Renal cortical epithelial cell (primary cell): ENCODE measurements at regions not wholly inside any gene's neighbourhood (a gene's known extent, or its start where the extent isn't known, plus 50 kb on each side); places are given as distances from the start of the nearest gene placed in this dataset.

Source experiments
- DNase-seq: peaks from one replicate; pipeline ENCODE4 v3.0.0-alpha.2; 2011; ENCODE audit warnings: low read depth

DNA sequence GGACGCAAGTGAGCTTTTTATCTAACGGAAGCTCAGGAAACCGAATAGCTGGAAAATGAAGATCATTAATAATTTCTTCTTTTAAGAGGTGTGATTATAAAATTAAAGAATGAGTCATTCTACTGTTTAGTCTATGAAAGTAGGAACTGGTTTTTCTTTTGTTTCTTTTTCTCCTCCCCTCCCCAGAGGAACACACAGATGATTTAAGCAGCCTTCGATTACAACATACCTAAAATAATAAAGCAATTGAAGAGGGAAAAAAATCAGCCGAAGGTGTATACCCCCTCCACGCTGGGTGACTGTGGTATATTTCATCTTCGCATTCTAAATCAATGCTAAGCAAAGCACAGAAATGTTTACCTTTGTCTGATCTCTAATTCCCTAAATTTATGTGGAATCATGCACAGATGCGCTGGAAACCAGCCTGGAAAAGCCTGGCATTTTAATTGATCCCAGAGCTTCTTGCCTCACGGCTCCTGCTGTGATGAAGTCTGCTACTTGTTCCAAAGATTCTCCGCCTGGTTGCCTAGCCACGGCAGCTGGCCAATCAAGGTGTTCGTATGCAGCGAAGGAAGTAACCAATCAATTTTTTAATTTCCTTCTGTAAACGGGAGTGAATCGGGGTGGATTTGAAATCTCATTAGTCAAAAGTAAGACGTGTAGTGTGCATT lies 133.9 kb downstream of the FANCF start:
- peak; percentile 69 for DNase-seq

DNA sequence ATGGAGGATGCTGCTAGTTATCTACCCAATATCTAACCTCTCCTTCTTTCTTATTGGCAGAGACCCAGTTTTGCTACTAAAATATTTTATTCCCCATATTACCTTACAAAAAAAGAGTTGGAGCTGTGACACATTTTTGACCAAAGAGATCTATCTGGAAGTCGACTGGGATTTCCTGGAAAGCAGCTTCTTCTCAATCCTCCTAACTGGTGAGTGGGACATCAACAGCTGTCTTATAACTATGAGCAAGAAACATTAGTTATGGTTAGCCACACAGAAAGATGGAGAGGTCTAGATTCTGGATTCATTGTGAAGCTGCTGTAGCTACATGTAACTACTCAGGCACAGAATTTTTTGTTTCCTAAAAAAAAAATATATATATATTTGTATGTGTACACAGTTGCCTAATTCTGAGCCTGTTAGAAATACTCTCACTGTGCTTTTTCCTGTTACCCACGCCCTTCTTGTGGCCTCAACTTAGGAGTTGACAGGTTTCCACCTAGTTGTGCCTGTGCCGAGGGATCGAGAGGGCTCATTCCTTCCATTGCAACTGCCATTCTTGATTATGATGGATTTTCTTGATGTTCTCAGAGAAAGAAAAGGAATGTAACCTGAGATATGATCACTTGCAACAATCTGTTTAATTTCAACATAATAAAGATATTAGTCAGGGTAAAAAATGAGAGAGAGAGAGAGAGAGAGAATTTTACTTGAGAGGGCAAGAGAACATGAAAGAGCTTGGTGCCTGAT lies 142.0 kb downstream of the SLC17A6 start:
- DNase-seq: no peak

DNA sequence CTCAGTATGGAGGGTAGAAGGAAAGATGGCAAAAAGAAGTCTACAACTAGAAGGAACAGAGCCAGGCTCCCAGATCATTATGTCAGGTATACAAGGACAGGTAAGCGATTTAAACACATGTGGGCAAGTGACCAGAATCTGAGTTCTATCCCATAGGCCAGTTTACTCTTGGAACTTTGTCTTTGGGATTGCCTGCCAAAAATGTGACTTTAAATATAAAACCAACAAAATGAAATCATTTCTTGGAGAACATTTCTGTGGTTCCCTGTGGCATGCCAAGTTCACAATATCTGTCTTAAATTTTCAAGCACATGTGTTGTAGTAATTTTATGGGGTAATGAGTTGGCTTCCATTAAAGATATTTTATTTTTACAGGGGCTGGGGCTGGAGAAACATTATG lies 141.0 kb downstream of the SLC17A6 start:
- DNase-seq: no peak

DNA sequence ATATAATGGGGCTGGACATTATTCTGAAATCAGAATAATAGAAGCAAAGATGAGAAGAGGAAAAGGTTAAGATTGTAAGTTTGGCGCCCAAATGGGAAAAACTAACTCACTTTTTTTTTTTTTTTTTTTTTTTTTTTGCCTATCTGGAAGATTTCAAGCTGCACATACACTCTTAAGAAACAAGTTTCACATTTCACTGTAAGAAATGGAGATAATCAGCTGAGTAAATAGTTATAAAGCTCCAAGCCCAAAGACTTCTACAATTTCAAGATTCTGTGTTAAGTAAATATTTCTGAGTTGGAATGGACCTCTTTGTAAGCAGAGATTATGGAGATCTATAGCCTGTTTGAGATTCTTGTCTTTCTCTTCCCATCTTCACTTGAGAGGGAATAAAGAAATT lies 140.0 kb downstream of the SLC17A6 start:
- no peak for DNase-seq

- DNase-seq: peak; percentile 33
These were observed 139.1 kb downstream of the SLC17A6 start for GRCh38 chr11:22477312-22477711.

DNA sequence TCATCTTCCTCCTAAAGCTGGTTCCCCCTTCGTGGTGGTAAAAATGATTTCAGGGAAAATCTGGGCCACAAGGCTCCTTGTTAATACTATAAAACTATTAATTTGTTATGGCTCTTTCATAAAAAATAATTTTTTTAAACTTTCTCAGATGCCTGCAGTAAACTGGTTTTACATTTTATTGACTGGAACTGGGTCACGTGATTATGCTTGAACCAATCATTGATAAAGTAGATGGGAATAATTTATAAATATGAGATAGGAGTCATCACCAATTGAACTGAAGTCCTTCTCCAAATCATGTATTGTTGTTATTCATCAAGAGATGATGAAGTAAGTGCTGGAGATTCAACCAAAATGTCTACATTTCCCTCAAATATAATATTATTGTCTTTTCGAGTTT lies 138.4 kb downstream of the SLC17A6 start:
- DNase-seq: no peak

DNA sequence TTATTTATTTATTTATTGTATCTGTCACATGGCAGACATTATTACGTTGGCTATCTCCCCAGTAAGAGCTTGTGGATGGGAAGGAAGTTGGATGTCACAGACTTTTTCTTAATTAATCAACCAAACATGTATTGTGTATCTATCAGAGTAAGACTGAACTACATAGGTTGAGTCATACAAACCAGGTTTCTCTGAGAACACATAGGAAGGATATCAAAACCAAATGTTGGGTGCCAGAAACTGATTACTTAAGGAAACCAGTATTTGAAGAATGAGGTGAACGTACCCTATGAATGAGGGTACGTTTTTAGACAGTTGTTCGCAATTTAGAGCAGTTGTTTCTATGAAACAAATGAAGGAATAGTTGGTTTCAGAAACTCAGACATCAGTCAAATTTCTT lies 136.4 kb downstream of the SLC17A6 start:
- no peak for DNase-seq

- no peak for DNase-seq
These were observed 135.4 kb downstream of the SLC17A6 start for GRCh38 chr11:22473586-22473985.

GRCh38 chr11:22472306-22472705 lies 134.1 kb downstream of the SLC17A6 start:
- no peak for DNase-seq

DNA sequence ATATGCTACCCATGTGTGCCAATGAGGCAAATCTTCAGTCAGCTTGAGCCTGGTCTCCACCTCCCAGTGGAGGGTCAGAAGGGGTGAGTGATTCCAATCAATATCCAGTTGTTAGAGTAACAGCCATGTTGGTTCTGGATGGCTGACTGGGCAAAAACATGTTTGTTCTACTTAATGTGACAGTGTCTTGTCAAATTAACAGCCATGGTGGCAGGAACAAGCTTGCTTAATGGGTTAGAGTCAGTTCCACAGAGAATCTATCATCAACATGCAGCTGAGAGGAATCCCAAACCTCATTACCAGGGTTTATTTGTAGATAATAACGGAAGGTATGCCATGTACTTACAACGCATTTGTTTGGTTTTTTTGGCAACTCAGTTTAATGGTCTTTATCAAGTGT lies 133.2 kb downstream of the SLC17A6 start:
- DNase-seq: no peak

GRCh38 chr11:22467741-22468140 lies 129.6 kb downstream of the SLC17A6 start:
- DNase-seq: no peak

DNA sequence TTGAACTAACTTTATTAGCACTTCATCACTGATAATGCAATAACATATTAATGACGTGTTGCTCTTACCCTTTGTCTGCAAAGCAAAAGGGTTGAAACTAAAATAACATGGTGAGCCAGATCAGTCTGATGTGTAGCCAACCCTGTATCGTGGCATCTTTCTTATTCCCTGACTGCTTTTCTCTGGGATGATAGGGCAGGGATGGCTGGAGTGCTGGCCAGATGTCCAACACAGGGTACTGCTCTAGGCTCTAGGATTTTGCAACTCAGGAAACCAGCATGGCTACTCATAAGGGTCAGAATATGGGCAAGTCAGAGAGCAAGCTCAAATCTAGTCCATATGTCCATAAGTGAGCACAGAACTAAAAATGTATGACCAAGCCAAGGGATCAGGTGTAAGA lies 129.1 kb downstream of the SLC17A6 start:
- DNase-seq: no peak

GRCh38 chr11:22466809-22467208 lies 128.6 kb downstream of the SLC17A6 start:
- peak; percentile 73 for DNase-seq

GRCh38 chr11:22466351-22466750 lies 128.2 kb downstream of the SLC17A6 start:
- no peak for DNase-seq

DNA sequence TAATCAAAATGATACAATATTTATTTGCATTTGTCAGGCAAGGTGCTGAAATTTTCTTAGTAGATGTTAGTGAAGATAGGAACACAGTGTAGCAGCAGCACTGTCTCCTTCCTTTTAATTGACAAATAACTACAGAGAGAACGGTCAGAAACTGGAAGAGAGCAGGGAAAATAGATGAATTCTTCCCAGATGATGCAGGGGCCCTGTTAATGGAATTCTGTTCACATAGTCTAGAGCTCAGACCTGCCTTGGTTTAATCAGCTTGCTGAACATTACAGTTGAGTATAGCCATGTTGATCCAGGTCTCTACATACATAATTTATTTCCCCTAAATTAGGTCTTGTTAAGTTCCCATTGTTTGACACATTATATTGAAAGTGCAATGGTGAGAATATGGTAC lies 127.4 kb downstream of the SLC17A6 start:
- DNase-seq: no peak

- no peak for DNase-seq
These were observed 123.4 kb downstream of the SLC17A6 start for GRCh38 chr11:22461626-22462025.

DNA sequence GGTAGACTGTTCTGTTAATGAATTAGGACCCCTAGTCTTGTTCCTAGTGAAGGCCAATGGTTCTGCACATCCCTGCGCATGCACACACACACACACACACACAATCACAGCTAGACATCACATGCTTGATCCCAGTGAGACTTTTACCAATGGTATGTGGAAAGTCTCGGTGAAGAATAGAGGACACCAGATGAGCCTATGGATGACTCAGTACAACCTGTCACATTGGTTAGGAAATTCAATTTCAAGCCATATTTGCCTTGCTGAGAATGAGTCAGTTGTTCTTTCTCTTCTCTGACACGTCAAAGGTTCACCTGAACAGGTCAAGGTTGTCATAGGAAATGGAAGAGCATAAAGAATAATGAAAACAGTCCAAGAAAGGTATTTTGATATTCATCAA lies 122.0 kb downstream of the SLC17A6 start:
- no peak for DNase-seq

DNA sequence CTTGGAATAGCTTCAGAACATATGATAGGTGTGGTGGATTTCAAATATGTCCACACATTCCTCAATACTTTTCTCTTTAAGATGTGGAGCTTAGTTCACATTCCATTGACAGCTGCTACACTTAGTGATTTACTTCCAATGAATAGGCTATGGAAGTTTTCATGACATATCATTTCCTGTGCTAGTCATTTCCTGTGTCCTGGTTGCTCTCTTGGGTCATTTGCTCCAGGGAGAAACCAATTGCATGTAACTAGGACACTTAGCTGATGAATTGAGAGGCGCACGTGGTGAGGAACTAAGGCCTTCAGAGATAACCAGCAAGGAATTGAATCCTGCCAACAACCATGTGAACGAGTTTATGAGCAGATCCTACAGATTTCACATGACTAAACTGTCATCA lies 120.9 kb downstream of the SLC17A6 start:
- peak; percentile 37 for DNase-seq

DNA sequence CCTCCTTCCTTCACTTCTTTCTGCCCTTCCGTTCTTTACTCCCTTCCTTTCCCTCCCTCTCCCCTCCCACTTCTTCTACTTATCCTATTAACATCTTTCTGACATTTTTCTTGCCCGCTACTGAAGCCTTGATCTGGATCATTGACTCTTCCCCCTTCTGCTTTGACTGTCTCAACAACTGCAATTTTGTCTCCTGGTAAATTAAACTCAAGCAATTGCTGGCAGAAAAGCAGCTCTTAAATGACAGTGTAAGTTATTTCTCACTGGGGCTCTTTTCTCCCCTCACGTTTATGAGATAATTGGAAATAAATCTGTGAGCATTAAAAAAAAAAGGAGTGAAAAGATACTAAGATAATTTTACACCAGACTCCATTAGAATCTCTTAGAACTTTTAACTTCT lies 120.0 kb downstream of the SLC17A6 start:
- DNase-seq: no peak

- DNase-seq: no peak
These were observed 119.0 kb downstream of the SLC17A6 start for GRCh38 chr11:22456993-22457762.

DNA sequence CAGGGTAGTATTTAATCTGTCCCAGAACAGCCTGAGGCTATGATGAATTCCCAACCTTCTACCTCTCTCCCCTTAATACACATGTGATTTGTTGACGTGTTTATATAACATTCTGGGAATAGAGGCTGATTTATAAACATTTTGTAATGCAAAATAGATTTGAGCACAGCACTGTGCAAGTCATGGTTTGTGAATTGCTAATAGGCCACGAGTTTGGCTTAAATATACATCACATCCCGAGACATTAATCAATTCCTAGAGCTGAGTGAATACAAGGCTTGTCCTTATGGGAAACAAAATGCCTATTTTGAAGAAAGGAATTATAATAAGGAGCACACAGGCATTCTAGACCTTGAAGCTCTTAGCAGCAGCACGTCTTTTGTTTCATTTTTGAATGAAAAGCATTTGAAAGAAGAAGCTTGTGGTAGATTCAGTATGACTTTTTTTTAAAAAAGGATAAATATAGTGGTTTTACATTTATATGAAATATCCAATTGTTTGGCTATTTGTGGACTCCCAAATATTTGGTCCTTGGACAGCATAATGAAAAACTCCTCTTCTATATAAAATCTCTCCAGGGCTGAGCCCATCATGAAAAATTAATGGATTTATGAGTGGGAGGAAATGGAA lies 116.4 kb downstream of the SLC17A6 start:
- DNase-seq: peak; percentile 40

DNA sequence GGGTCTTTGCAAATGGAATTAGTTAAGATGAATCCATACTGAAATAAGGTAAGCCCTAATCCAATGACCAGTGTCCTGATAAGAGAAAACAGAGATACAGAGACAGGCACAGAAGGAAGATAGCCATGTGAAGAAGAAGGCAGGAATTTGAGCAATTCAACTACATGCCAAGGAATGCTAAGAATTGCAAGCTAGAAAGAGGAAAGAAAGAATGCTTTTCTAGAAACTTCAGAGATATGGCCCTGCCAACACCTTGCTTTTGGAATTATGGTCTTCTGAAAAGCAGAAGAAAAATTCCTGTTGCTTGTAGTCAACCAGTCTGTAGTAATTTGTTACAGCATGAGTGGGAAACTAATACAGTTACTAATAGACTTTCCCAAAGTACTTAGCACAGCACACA lies 111.3 kb downstream of the SLC17A6 start:
- DNase-seq: no peak
